ENCODE measurements at regions not wholly inside any gene's neighbourhood (a gene's known extent, or its start where the extent isn't known, plus 50 kb on each side); places are given as distances from the start of the nearest gene placed in this dataset.

- no peak; the same call in 1 of the 2 replicates for TF ChIP-seq MLX (CRISPR knock-in tag; IDR thresholded peaks at IDR 0.05)
- no peak for TF ChIP-seq E2F1 (CRISPR knock-in tag; IDR thresholded peaks at IDR 0.05)
- TF ChIP-seq ZNF639 (CRISPR knock-in tag; conservative IDR thresholded peaks at IDR 0.05), result peak; percentile 68; the same call in 1 of the 2 replicates
- TF ChIP-seq DRAP1 (CRISPR knock-in tag; IDR thresholded peaks at IDR 0.05), result peak; percentile 71; the same call in 1 of the 2 replicates
- no peak for TF ChIP-seq SRSF1 (optimal IDR thresholded peaks at IDR 0.05; ENCODE audit: low read depth, low read length)
- TF ChIP-seq ZNF337 (CRISPR knock-in tag; IDR thresholded peaks at IDR 0.05; ENCODE audit: borderline replicate concordance, low read depth), result no peak
- no peak for TF ChIP-seq THYN1 (CRISPR knock-in tag; IDR thresholded peaks at IDR 0.05; ENCODE audit: borderline replicate concordance, low read depth)
- no peak; the same call in 1 of the 2 replicates for TF ChIP-seq NR2C2 (CRISPR knock-in tag; IDR thresholded peaks at IDR 0.05; ENCODE audit: borderline replicate concordance)
- TF ChIP-seq GRHL1 (CRISPR knock-in tag; conservative IDR thresholded peaks at IDR 0.05), result no peak
- 0 out of 2 replicates have a peak, but pooled peaks have one; percentile 29 for TF ChIP-seq ZNF543 (CRISPR knock-in tag; IDR thresholded peaks at IDR 0.05)
- no peak for TF ChIP-seq ZNF326 (CRISPR knock-in tag; IDR thresholded peaks at IDR 0.05; ENCODE audit: borderline replicate concordance)
- TF ChIP-seq ZC3H13 (CRISPR knock-in tag; IDR thresholded peaks at IDR 0.05), result peak; percentile 80
- peak; percentile 74; the same call in 1 of the 2 replicates for TF ChIP-seq BRD4 (CRISPR knock-in tag; IDR thresholded peaks at IDR 0.05)
- no peak for TF ChIP-seq ZNF496 (CRISPR knock-in tag; IDR thresholded peaks at IDR 0.05; ENCODE audit: insufficient replicate concordance)
- TF ChIP-seq YEATS2 (CRISPR knock-in tag; IDR thresholded peaks at IDR 0.05; ENCODE audit: borderline replicate concordance), result no peak; the same call in 1 of the 2 replicates
- no peak for TF ChIP-seq MYPOP (CRISPR knock-in tag; IDR thresholded peaks at IDR 0.05)
- no peak for TF ChIP-seq SYNCRIP (IDR thresholded peaks at IDR 0.05; ENCODE audit: insufficient read depth, low read depth, low read length)
Measured at GRCh38 chr2:120539937-120540718, 194.2 kb downstream of the INHBB start (continued).
